Activated CD4-positive, alpha-beta T cell treated with anti-CD3 and anti-CD28 coated beads, Interleukin-2, amount 50 U/mL, for 4 hours (primary cell): ENCODE measurements at regions not wholly inside any gene's neighbourhood (a gene's known extent, or its start where the extent isn't known, plus 50 kb on each side); places are given as distances from the start of the nearest gene placed in this dataset.

Experiments used
- DNase-seq, 2 experiments: peaks; one replicate each; pipeline ENCODE4 v3.0.0-alpha.2; 2020

GRCh38 chr2:235312571-235312970, 181.3 kb upstream of the AGAP1 start:
- DNase-seq: no peak

- no peak for DNase-seq
Measured at GRCh38 chr2:235314371-235314930, 179.4 kb upstream of the AGAP1 start.

GRCh38 chr2:235319095-235319494, 174.7 kb upstream of the AGAP1 start:
- no peak for DNase-seq

DNA sequence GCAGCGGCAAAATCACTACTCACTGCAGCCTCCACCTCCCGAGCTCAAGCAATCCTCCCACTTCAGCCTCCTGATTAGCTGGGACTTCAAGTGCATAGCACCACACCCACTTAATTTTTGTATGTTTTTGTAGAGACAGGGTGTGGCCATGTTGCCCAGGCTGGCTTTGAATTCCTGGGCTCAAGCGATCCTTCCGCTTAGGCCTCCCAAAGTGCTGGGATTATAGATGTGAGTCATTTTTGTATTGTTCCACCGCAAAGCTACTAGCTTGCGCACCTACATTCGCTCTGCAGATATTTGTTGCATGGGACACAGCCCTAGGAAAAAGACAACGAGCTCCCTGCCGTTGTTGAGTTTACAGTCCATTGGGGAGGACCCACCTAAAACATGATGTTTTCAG, 173.5 kb upstream of the AGAP1 start:
- no peak for DNase-seq

DNA sequence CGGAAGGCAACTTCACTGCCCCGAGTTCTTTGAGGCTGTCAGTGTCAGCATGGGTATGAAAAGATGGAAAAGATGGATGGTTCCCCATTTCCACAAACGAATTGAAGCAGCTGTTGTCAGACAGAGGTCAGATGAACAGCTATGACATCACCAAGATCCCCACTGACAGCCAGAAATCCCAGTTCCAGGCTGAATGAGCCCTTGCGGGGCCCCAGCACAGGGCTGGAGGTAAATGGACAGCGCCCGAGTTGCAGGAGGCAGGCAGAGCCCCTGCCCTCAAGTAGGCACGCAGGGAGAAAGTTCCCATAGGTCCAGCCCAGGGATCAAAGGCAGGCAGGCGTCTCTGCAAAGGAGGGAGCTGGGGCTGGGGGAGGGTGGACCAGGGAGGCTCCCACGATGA, 169.5 kb upstream of the AGAP1 start:
- DNase-seq: no peak

DNA sequence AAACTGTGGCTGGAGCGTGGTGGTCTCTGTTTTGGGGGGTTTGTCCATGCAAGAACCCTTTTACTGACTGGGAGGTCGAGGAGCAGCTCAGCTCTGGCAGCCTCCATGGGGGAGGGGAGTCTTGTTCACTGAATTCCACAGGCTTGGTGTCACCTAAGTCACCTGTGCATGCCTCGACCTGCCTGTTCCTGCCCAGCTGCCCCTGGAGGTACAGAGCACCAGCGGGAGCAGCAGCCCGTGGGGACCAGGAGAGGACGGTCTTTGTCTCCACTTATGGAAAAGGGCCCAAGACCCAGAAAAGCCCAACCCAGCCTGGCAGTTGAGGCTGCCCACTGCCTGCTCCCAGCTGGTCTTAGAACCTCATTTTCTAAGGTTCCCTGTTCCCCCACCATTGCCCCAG, 168.7 kb upstream of the AGAP1 start:
- no peak for DNase-seq

GRCh38 chr2:235328991-235329390, 164.9 kb upstream of the AGAP1 start:
- DNase-seq: no peak

- DNase-seq: no peak
Measured at GRCh38 chr2:235330775-235331451, 162.9 kb upstream of the AGAP1 start.

- DNase-seq: no peak
Measured at GRCh38 chr2:235332240-235332890, 161.5 kb upstream of the AGAP1 start.

GRCh38 chr2:235333076-235333475, 160.8 kb upstream of the AGAP1 start:
- DNase-seq: no peak

DNA sequence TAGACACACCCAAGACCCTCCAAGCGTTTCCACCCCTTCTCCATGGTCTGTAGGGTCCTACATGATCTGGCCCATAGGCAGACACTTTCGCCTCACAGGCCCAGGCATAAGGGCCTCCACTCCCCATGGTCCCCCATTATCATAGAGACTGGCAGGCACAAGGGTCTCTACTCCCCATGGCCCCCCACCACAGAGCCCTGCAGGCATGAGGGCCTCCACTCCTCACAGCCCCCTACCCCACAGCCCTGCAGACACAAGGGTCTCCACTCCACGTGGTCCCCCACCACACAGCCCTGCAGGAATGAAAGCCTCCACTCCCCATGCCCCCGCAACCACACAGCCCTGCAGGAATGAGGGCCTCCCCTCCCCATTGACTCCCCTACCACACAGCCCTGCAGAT, 159.7 kb upstream of the AGAP1 start:
- no peak for DNase-seq

- DNase-seq: no peak
Measured at GRCh38 chr2:235343156-235343774, 150.6 kb upstream of the AGAP1 start.

GRCh38 chr2:235343869-235344268, 150.0 kb upstream of the AGAP1 start:
- DNase-seq: no peak

DNA sequence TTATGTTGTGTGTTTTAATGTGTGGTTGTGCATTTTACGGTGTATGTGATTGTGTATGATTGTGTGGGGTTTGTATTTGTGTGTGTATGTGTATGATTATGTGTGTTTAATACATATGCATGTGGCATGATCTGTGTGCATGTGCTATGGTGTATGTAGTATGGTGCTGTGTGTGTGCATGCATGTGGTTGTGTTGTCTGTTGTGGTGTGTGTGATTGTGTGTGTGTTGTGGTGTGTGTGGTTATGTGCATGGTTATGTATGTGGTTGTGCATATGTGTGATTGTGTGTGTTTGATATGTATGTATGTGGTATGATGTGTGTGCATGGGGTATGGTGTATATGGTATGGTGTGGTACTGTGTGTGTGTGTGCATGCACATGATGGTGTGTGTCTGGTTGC, 148.1 kb upstream of the AGAP1 start:
- DNase-seq: no peak

- no peak for DNase-seq
Measured at GRCh38 chr2:235347691-235348090, 146.2 kb upstream of the AGAP1 start.

- DNase-seq: no peak
Measured at GRCh38 chr2:235348329-235348728, 145.5 kb upstream of the AGAP1 start.

- no peak for DNase-seq
Measured at GRCh38 chr2:235350234-235350633, 143.6 kb upstream of the AGAP1 start.

GRCh38 chr2:235352541-235352940, 141.3 kb upstream of the AGAP1 start:
- no peak for DNase-seq

GRCh38 chr2:235357881-235358280, 136.0 kb upstream of the AGAP1 start:
- DNase-seq: no peak

DNA sequence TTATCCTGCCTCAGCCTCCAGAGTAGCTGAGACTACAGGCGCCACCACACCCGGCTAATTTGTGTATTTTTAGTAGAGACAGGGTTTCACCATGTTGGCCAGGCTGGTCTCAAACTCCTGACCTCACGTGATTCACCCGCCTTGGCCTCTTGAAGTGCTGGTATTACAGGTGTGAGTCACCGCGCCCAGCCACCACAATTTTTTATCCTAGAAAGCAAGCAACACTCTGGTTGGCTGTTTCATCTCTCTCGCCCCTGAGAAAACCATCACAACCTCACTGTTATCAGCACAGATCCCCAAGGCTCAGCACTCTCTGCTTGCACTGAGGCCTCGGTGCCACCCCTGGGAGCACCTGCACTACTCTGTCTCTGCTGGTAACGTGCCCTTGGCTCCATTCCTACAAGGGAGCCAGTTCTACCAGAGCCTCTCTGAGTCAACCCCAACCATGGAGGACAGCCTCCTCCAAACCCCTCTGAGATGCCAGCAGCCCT, 134.8 kb upstream of the AGAP1 start:
- no peak for DNase-seq

- no peak for DNase-seq
Measured at GRCh38 chr2:235360446-235360845, 133.4 kb upstream of the AGAP1 start.

DNA sequence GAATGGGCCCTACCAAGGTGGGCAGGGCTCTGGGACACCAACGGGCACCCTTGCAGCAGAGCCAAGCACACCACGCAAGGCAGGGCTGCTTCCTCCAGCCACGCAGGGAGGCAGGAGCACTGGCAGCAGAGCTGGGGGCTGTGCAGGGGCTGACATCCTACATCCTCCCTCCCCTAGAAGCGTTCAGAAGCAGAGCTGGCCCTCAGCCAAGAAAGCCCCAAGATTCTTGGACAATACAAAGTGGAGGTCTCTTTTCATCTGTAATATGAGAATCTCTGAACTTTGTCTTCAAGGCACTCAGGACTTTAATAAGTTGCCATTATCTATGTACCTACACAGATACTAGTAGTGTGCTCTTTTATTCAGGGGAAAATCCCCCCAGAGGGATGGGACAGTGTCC, 128.1 kb upstream of the AGAP1 start:
- DNase-seq: no peak

- DNase-seq: no peak
Measured at GRCh38 chr2:235366390-235366789, 127.5 kb upstream of the AGAP1 start.

DNA sequence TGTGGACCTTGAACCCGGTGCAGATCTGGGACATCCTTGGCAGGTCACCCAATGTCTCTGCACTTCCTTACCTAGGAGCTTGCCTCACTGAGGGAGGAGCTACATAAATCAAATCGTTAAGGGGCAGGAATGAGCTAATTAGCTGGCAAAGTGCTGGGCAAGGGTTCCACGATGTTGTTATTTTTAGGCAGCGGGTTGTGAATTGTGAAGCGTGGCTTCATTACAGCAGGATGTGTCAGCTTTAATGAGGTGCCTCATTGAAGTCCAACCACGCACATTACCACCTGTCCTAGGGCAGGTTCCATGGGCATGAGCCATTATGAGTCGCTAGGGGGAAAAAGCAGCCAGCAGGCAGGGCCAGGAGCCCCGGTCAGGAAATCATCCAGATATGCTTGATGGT, 127.0 kb upstream of the AGAP1 start:
- DNase-seq: no peak
